ENCODE measurements at regions not wholly inside any gene's neighbourhood (a gene's known extent, or its start where the extent isn't known, plus 50 kb on each side); places are given as distances from the start of the nearest gene placed in this dataset.
"Not testable (repeated sequence)": the region's sequence is repeated elsewhere in the genome, so short reads cannot be mapped to it uniquely, and the experiment has no call there.

DNA sequence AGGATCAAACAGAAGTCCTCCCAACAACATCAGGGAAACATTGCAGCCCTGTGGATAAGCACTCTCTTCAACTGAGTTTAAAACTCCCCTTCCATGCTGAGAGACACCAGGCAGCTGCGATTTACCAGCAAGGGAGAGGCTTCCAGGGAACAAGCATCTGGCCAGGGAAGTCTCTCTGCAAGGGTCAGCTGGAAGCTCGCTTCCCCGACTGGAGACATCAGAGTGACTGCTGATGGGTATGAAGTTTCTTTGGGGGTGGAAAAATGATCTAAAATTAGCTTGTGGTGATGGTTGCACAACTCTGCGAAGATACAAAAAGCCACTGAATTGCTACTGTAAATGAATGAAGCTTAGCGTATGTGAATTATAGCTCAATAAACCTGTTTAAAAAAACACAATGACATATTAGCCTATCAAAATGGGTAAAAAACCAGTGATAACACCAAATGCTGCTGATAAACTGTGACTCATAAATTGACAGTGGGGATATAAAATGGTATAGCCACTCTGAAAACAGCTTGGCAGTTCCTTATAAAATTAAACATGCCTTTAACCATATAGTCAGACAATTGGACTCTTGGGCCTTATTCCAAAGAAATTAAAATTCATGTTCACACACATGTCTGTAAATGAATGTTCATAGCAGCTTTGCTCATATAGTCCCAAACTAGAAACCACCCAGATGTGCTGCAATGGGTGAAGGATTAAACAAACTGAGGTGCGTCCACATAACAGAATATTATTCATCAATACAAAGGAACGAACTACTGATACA lies 1082.0 kb downstream of the SOCS6 start:
- no peak for DNase-seq (ENCODE audit: low read depth)
- TF ChIP-seq, protein P1, sequence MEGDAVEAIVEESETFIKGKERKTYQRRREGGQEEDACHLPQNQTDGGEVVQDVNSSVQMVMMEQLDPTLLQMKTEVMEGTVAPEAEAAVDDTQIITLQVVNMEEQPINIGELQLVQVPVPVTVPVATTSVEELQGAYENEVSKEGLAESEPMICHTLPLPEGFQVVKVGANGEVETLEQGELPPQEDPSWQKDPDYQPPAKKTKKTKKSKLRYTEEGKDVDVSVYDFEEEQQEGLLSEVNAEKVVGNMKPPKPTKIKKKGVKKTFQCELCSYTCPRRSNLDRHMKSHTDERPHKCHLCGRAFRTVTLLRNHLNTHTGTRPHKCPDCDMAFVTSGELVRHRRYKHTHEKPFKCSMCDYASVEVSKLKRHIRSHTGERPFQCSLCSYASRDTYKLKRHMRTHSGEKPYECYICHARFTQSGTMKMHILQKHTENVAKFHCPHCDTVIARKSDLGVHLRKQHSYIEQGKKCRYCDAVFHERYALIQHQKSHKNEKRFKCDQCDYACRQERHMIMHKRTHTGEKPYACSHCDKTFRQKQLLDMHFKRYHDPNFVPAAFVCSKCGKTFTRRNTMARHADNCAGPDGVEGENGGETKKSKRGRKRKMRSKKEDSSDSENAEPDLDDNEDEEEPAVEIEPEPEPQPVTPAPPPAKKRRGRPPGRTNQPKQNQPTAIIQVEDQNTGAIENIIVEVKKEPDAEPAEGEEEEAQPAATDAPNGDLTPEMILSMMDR (IDR thresholded peaks at IDR 0.05; ENCODE audit: control insufficient read depth, insufficient read depth, low read depth, low read length, missing control alignments), result no peak
- H3K4me3 ChIP-seq (ENCODE audit: control insufficient read depth, low read depth, low read length), result no peak overlapping the region

DNA sequence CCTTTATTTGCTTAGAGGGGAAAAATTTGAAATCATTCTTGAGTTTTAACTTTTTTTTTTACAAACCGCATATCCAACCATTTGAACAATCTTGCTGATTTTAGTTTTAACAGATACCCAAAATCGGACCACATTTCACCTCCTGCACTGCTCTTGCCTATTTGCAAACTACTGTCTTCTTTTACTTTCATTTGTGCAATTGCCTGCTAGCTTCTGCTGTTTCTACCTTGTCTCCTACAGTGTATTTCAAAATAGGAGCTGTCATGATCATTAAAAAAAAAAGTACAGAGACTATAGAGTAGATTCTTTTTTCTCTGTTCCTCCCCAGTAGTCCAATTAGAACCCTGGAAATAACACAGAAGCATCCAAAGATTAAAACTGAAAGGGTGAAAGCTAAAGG lies 1081.2 kb downstream of the SOCS6 start:
- TF ChIP-seq, protein P1 (IDR thresholded peaks at IDR 0.05; ENCODE audit: control insufficient read depth, insufficient read depth, low read depth, low read length, missing control alignments), result no peak
- H3K4me3 ChIP-seq (ENCODE audit: control insufficient read depth, low read depth, low read length), result no peak overlapping the region
- DNase-seq (ENCODE audit: low read depth), result no peak

DNA sequence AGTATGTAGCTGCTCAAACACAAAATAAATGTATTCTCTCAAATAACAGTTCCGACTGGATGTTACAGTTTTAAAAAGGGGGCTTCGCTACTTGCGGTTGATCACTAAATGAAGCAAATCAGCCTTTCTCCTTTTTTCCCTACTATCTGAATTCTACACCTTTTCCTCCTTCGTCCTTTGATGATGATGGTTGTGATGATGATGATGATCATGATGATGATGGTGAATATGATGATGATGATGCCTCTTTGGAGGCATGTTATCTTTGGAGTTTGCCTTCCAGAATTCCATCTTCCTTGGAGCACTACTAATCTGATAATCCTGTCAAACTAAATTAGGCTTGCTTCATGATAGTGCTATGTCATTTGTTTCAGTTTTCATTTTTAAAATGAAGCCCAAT lies 1073.3 kb downstream of the SOCS6 start:
- TF ChIP-seq, protein P1 (IDR thresholded peaks at IDR 0.05; ENCODE audit: control insufficient read depth, insufficient read depth, low read depth, low read length, missing control alignments), result no peak

DNA sequence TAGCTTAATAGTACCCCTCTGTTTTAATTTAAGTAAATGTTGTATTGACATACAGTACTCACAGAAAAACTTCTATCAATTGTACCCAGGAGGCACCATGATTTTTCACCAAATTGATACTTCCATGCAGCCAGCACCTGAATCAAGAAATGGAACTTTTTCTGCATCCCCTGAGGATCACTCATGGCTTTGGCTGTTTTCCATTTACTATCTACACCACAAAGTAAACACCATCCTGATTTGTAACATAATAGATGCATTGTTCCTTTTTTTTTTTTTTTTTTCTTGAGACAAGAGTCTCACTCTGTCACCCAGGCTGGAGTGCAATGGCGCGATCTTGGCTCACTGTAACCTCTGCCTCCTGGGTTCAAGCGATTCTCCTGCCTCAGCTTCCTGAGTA lies 1066.8 kb downstream of the SOCS6 start:
- not testable (repeated sequence) for DNase-seq (ENCODE audit: low read depth); H3K4me3 ChIP-seq (ENCODE audit: control insufficient read depth, low read depth, low read length)

More for the DNA sequence above, 1073.3 kb downstream of the SOCS6 start:
- H3K4me3 ChIP-seq (ENCODE audit: control insufficient read depth, low read depth, low read length), result no peak overlapping the region
- DNase-seq (ENCODE audit: low read depth), result no peak

DNA sequence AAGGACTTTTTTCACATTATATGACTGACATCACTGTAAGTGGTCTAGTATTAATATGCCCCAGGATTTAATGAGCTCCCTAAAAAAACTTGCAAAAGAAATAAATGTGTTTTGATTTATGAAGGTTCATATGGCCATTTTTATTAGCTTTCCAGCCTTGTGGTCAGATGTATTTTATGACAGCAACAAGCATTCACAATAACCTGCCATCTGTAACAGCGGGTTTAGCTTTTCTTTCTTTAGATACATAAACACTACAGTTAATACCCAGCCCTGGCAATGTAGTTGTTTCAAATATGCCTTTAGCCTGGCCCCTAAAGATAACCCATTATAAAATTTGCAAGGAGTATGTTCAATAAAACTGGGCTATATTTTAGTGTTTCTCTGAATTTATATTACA lies 1063.8 kb downstream of the SOCS6 start:
- TF ChIP-seq, protein P1 (IDR thresholded peaks at IDR 0.05; ENCODE audit: control insufficient read depth, insufficient read depth, low read depth, low read length, missing control alignments), result no peak
- DNase-seq (ENCODE audit: low read depth), result no peak
- no peak overlapping the region for H3K4me3 ChIP-seq (ENCODE audit: control insufficient read depth, low read depth, low read length)

DNA sequence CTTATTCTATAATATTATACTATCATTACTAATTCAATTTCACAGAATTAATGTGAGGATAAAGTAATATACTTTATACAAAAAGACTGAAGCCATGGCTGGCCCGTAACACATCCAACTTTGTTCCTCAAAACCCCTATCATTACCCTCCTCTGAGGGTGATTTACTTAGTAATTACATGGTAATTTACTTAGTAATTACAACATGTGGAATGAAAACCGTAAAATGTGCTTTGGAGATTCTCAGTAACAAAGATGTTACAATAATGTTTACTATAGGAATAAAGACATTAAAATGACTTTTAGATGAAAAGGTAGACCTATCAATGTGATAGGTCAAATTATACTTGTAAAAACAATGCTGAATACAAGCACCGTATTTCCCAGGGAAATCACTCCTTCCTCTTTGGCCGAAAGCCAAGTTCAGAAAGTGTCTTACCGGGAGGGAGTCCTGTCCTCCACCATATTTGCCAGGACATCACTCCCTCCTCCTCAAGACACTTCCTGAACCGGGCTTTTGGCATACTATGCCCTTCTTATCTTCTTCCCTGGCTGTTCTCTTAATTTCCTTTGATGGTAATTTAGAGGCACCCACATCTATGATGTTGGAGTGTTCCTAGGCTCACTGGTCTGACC lies 1047.8 kb downstream of the SOCS6 start:
- H3K4me3 ChIP-seq (ENCODE audit: control insufficient read depth, low read depth, low read length), result no peak overlapping the region
- TF ChIP-seq, protein P1 (IDR thresholded peaks at IDR 0.05; ENCODE audit: control insufficient read depth, insufficient read depth, low read depth, low read length, missing control alignments), result no peak

DNA sequence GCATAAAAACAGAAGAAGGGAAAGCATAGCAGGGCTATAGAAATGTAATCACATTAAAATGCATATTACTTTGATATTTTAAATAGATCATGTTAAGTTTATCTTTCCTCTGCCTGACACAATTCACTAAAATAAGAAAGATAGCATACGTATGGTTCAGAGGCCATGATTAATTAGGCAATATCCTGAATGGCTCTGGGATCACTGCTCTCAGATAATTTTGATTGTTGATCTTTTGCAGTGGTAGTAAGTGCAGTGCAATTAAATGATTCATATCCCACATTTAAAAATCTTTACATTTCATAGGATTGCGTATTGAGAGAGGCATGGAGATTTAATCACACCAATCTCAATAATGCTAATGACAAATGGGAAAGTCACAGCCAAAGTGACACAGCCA lies 1040.7 kb downstream of the SOCS6 start:
- H3K4me3 ChIP-seq (ENCODE audit: control insufficient read depth, low read depth, low read length), result no peak overlapping the region
- no peak for DNase-seq (ENCODE audit: low read depth)
- TF ChIP-seq, protein P1 (IDR thresholded peaks at IDR 0.05; ENCODE audit: control insufficient read depth, insufficient read depth, low read depth, low read length, missing control alignments), result no peak

More for the DNA sequence above, 1047.8 kb downstream of the SOCS6 start:
- DNase-seq (ENCODE audit: low read depth), result no peak
